Chondrocyte (in vitro differentiated cells): ENCODE measurements at regions not wholly inside any gene's neighbourhood (a gene's known extent, or its start where the extent isn't known, plus 50 kb on each side); places are given as distances from the start of the nearest gene placed in this dataset.

ENCODE experiments used
- DNase-seq: peaks from one replicate; pipeline ENCODE4 v3.0.0; 2021; ENCODE audit warnings: mixed read lengths, low spot score
- H3K27ac Mint-ChIP-seq: one replicate; pipeline ENCODE4 v1.8.0; 2021; ENCODE audit warnings: mild to moderate bottlenecking, moderate library complexity, mixed read lengths; ENCODE audit not compliant: unreplicated experiment
- H3K27me3 Mint-ChIP-seq: 2 replicates; pipeline ENCODE4 v1.8.0; 2021; ENCODE audit warnings: low read depth, mixed read lengths
- H3K36me3 Mint-ChIP-seq: 2 replicates; pipeline ENCODE4 v1.8.0; 2021; ENCODE audit warnings: low read depth, mixed read lengths
- H3K4me1 Mint-ChIP-seq: 2 replicates; pipeline ENCODE4 v1.8.0; 2021; ENCODE audit warnings: low read depth, mild to moderate bottlenecking, mixed read lengths
- H3K4me3 Mint-ChIP-seq: one replicate; pipeline ENCODE4 v1.8.0; 2021; ENCODE audit warnings: mild to moderate bottlenecking, moderate library complexity, mixed read lengths; ENCODE audit not compliant: unreplicated experiment
- H3K9me3 Mint-ChIP-seq: 2 replicates; pipeline ENCODE4 v1.8.0; 2021; ENCODE audit warnings: low read depth, mixed read lengths
- CTCF ChIP-seq: fragments of 200-600 bp; sonication (generic); IDR thresholded peaks from 2 replicates; pipeline ENCODE4 v1.5.0; 2021; ENCODE audit warnings: antibody characterized with exemption, mild to moderate bottlenecking, moderate library complexity

GRCh38 chr3:153625506-153625905 is 463.5 kb downstream of the RAP2B start:
- no peaks in the 10 kb centered on the region for H3K36me3 Mint-ChIP-seq
- TF ChIP-seq CTCF, result peak; percentile 48
- DNase-seq, result no peak
- H3K9me3 Mint-ChIP-seq, result peaks cover 6% of the 10 kb centered on the region
- H3K27me3 Mint-ChIP-seq, result peaks cover 26% of the 10 kb centered on the region
- no peaks in the 10 kb centered on the region for H3K4me1 Mint-ChIP-seq
- H3K27ac Mint-ChIP-seq, result no peak overlapping the region
- no peak overlapping the region for H3K4me3 Mint-ChIP-seq

- peaks cover 26% of the 10 kb centered on the region for H3K27me3 Mint-ChIP-seq
- no peak overlapping the region for H3K27ac Mint-ChIP-seq
- H3K9me3 Mint-ChIP-seq, result no peaks in the 10 kb centered on the region
- H3K4me1 Mint-ChIP-seq, result no peaks in the 10 kb centered on the region
- no peak for TF ChIP-seq CTCF
- no peak overlapping the region for H3K4me3 Mint-ChIP-seq
- no peak for DNase-seq
- H3K36me3 Mint-ChIP-seq, result no peaks in the 10 kb centered on the region
Observed at GRCh38 chr3:153626158-153626557, 464.1 kb downstream of the RAP2B start.

- no peak for TF ChIP-seq CTCF
- peaks cover 20% of the 10 kb centered on the region for H3K27me3 Mint-ChIP-seq
- H3K4me1 Mint-ChIP-seq, result no peaks in the 10 kb centered on the region
- H3K36me3 Mint-ChIP-seq, result no peaks in the 10 kb centered on the region
- H3K9me3 Mint-ChIP-seq, result no peaks in the 10 kb centered on the region
- DNase-seq, result no peak
- H3K4me3 Mint-ChIP-seq, result no peak overlapping the region
- H3K27ac Mint-ChIP-seq, result no peak overlapping the region
Observed at GRCh38 chr3:153628591-153628990, 466.6 kb downstream of the RAP2B start.

- Mint-ChIP-seq H3K27me3 (peaks cover 22% of the 10 kb centered on the region), H3K27ac (no peak overlapping the region), H3K4me3 (no peak overlapping the region), H3K9me3 (no peaks in the 10 kb centered on the region), H3K36me3 (no peaks in the 10 kb centered on the region), H3K4me1 (no peaks in the 10 kb centered on the region)
- no peak for TF ChIP-seq CTCF
- DNase-seq, result no peak
Observed at GRCh38 chr3:153629148-153629547, 467.1 kb downstream of the RAP2B start.

GRCh38 chr3:153631102-153631501 is 469.1 kb downstream of the RAP2B start:
- Mint-ChIP-seq H3K27ac (no peak overlapping the region), H3K27me3 (peaks cover 25% of the 10 kb centered on the region), H3K36me3 (no peaks in the 10 kb centered on the region), H3K4me1 (no peaks in the 10 kb centered on the region), H3K9me3 (no peaks in the 10 kb centered on the region), H3K4me3 (no peak overlapping the region)
- no peak for DNase-seq
- TF ChIP-seq CTCF, result no peak
